ENCODE measurements at regions not wholly inside any gene's neighbourhood (a gene's known extent, or its start where the extent isn't known, plus 50 kb on each side); places are given as distances from the start of the nearest gene placed in this dataset.

GRCh38 chr3:104831071-104831470, 535.6 kb upstream of the ALCAM start:
- TF ChIP-seq, protein P1, sequence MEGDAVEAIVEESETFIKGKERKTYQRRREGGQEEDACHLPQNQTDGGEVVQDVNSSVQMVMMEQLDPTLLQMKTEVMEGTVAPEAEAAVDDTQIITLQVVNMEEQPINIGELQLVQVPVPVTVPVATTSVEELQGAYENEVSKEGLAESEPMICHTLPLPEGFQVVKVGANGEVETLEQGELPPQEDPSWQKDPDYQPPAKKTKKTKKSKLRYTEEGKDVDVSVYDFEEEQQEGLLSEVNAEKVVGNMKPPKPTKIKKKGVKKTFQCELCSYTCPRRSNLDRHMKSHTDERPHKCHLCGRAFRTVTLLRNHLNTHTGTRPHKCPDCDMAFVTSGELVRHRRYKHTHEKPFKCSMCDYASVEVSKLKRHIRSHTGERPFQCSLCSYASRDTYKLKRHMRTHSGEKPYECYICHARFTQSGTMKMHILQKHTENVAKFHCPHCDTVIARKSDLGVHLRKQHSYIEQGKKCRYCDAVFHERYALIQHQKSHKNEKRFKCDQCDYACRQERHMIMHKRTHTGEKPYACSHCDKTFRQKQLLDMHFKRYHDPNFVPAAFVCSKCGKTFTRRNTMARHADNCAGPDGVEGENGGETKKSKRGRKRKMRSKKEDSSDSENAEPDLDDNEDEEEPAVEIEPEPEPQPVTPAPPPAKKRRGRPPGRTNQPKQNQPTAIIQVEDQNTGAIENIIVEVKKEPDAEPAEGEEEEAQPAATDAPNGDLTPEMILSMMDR (IDR thresholded peaks at IDR 0.05) = no peak
- TF ChIP-seq REST (IDR thresholded peaks at IDR 0.05; ENCODE audit: insufficient read depth in 1 of 2, low read depth in 2 of 2, low read length in 1 of 2) (no peak), POLR2AphosphoS5 (IDR thresholded peaks at IDR 0.05; ENCODE audit: low read depth, low read length) (no peak), SIN3A (IDR thresholded peaks at IDR 0.05; ENCODE audit: borderline replicate concordance, insufficient read depth, low read depth, low read length) (no peak), TCF7L2 (IDR thresholded peaks at IDR 0.05; ENCODE audit: low read depth, low read length) (no peak)
